ENCODE measurements at regions not wholly inside any gene's neighbourhood (a gene's known extent, or its start where the extent isn't known, plus 50 kb on each side); places are given as distances from the start of the nearest gene placed in this dataset.
"Not testable (repeated sequence)": the region's sequence is repeated elsewhere in the genome, so short reads cannot be mapped to it uniquely, and the experiment has no call there.

- TF ChIP-seq, protein P1, sequence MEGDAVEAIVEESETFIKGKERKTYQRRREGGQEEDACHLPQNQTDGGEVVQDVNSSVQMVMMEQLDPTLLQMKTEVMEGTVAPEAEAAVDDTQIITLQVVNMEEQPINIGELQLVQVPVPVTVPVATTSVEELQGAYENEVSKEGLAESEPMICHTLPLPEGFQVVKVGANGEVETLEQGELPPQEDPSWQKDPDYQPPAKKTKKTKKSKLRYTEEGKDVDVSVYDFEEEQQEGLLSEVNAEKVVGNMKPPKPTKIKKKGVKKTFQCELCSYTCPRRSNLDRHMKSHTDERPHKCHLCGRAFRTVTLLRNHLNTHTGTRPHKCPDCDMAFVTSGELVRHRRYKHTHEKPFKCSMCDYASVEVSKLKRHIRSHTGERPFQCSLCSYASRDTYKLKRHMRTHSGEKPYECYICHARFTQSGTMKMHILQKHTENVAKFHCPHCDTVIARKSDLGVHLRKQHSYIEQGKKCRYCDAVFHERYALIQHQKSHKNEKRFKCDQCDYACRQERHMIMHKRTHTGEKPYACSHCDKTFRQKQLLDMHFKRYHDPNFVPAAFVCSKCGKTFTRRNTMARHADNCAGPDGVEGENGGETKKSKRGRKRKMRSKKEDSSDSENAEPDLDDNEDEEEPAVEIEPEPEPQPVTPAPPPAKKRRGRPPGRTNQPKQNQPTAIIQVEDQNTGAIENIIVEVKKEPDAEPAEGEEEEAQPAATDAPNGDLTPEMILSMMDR (IDR thresholded peaks at IDR 0.05) = not testable (repeated sequence)
- TF ChIP-seq POLR2A (IDR thresholded peaks at IDR 0.05) = not testable (repeated sequence)
These were observed 396.3 kb downstream of the KCNJ18 start for GRCh38 chr17:22088589-22088988.

Measured in testis (tissue), 2 donors.